ENCODE measurements at regions not wholly inside any gene's neighbourhood (a gene's known extent, or its start where the extent isn't known, plus 50 kb on each side); places are given as distances from the start of the nearest gene placed in this dataset.

DNA sequence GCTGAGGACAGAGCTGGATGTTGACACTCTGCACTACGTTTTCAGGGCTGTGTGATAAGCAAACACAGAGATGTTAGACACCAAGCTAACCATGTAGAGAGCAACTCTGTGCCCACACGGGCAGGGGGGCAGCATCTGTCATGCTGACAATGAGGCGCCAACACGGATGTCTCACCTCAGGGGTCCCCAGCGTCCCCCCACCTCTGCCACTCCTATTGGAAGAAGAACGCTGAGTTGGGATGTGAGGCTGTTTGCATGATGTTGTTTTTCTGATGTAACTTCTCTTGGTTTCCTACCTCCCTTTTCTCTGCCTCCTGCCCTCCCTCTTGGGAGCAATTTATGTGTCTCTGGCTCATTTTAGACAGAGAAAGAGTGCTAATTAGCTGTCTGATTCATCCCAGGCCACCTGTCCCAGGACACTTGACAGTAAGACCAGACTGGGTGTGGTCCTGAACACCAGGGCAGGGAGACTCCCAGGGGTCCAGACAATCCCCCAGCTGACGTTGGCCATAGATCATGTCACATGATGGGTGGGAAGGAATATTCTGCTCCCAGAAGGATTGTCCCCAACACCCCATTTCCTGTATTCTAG lies 89.2 kb upstream of the NCAM1 start:
- Histone ChIP-seq H3K4me3 (no peak overlapping the region), H3K36me3 (no peaks in the 10 kb centered on the region), H3K27ac (replicated peaks) (no peak overlapping the region), H3K4me1 (no peaks in the 10 kb centered on the region), H3K9me3 (replicated peaks) (no peaks in the 10 kb centered on the region), H3K27me3 (ENCODE audit: low read depth) (peaks cover 13% of the 10 kb centered on the region)
- TF ChIP-seq, protein P1, sequence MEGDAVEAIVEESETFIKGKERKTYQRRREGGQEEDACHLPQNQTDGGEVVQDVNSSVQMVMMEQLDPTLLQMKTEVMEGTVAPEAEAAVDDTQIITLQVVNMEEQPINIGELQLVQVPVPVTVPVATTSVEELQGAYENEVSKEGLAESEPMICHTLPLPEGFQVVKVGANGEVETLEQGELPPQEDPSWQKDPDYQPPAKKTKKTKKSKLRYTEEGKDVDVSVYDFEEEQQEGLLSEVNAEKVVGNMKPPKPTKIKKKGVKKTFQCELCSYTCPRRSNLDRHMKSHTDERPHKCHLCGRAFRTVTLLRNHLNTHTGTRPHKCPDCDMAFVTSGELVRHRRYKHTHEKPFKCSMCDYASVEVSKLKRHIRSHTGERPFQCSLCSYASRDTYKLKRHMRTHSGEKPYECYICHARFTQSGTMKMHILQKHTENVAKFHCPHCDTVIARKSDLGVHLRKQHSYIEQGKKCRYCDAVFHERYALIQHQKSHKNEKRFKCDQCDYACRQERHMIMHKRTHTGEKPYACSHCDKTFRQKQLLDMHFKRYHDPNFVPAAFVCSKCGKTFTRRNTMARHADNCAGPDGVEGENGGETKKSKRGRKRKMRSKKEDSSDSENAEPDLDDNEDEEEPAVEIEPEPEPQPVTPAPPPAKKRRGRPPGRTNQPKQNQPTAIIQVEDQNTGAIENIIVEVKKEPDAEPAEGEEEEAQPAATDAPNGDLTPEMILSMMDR (IDR thresholded peaks at IDR 0.05; ENCODE audit: borderline replicate concordance) = no peak
- intact Hi-C loops (cut with micrococcal nuclease) = no loop called here
- DNase-seq = no peak

DNA sequence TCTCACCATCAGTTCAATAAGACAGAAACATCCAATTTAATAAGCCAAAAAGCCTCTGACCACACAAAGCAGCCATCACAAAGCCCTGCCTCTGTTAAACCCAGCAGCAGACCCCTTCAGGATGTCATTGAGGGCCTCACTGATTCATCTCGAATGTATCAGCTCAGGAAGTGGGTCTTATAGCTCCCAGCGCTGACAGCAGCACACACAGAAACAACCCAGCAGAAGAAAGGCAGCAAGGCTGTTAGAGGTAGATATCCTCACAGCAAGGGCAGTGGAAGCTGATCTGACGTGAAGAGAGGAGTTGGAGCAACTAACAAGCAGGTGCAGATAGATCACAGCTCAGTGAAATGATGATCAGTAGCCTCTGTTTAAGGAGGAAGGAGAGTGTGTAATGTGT lies 86.2 kb upstream of the NCAM1 start:
- Histone ChIP-seq H3K27ac (replicated peaks) (no peak overlapping the region), H3K4me1 (no peaks in the 10 kb centered on the region), H3K9me3 (replicated peaks) (no peaks in the 10 kb centered on the region), H3K36me3 (no peaks in the 10 kb centered on the region), H3K4me3 (no peak overlapping the region), H3K27me3 (ENCODE audit: low read depth) (peaks cover 7% of the 10 kb centered on the region)
- intact Hi-C loops (cut with micrococcal nuclease) = no loop called here
- DNase-seq = no peak
- TF ChIP-seq, protein P1 (IDR thresholded peaks at IDR 0.05; ENCODE audit: borderline replicate concordance) = no peak

DNA sequence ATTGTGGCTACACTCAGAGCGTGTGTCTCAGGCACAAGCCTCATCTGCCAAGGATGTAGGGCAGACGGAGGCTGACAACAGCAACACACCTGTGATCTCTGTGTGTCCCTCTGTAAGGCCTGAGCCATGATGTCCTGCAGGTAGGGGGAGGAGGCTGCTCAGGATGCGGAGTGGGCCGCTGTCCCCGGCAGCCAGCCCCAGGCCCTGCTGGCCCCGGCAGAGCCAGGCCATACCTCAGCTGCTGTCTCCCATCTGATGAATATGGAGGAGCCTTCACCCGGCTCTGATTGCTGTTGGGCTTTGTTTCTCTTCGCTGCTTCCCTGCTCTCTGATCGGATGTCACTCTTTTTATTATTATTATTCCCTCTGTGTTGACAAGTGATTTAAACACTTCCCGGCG lies 83.6 kb upstream of the NCAM1 start:
- Histone ChIP-seq H3K27ac (replicated peaks) (no peak overlapping the region), H3K4me3 (no peak overlapping the region), H3K27me3 (ENCODE audit: low read depth) (peaks cover under 1% of the 10 kb centered on the region), H3K9me3 (replicated peaks) (no peaks in the 10 kb centered on the region), H3K36me3 (no peaks in the 10 kb centered on the region), H3K4me1 (peaks cover 8% of the 10 kb centered on the region)
- no peak for DNase-seq
- TF ChIP-seq, protein P1 (IDR thresholded peaks at IDR 0.05; ENCODE audit: borderline replicate concordance) = no peak
- intact Hi-C loops (cut with micrococcal nuclease) = no loop called here

GRCh38 chr11:112878033-112878601 lies 83.1 kb upstream of the NCAM1 start:
- no peak overlapping the region for H3K4me3 ChIP-seq
- H3K9me3 ChIP-seq (replicated peaks) = no peaks in the 10 kb centered on the region
- H3K27me3 ChIP-seq (ENCODE audit: low read depth) = no peaks in the 10 kb centered on the region
- H3K4me1 ChIP-seq = peaks cover 12% of the 10 kb centered on the region
- H3K27ac ChIP-seq (replicated peaks) = no peak overlapping the region
- no peak for DNase-seq
- intact Hi-C loops (cut with micrococcal nuclease) = no loop called here
- TF ChIP-seq, protein P1 (IDR thresholded peaks at IDR 0.05; ENCODE audit: borderline replicate concordance) = no peak
- H3K36me3 ChIP-seq = no peaks in the 10 kb centered on the region

DNA sequence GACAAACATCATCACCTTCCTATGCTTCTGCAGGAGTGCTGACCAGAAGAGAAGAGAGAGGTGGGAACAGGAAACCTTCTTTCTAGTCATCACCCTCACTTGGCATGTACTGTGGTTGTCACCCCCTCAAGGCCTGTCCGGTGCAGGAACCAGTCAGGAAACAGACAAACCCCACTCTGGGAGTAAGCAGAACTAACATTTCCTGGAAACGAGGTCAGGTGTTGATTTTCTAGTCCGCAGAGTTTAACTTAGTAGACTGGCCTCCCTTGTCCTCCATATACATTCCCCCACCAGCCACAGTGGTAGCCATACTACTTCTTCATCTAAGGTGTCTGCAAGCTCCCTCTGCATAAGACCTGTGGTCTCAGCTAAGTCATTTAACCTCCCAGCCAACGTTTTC lies 80.7 kb upstream of the NCAM1 start:
- TF ChIP-seq, protein P1 (IDR thresholded peaks at IDR 0.05; ENCODE audit: borderline replicate concordance) = no peak
- intact Hi-C loops (cut with micrococcal nuclease) = no loop called here

More for the DNA sequence above, 80.7 kb upstream of the NCAM1 start:
- H3K4me1 ChIP-seq = peaks cover 22% of the 10 kb centered on the region
- no peak overlapping the region for H3K27ac ChIP-seq (replicated peaks)
- no peak overlapping the region for H3K4me3 ChIP-seq
- H3K36me3 ChIP-seq = no peaks in the 10 kb centered on the region
- no peaks in the 10 kb centered on the region for H3K9me3 ChIP-seq (replicated peaks)
- DNase-seq = no peak
- H3K27me3 ChIP-seq (ENCODE audit: low read depth) = no peaks in the 10 kb centered on the region
